Pancreas (tissue), 10 donors: ENCODE measurements at regions not wholly inside any gene's neighbourhood (a gene's known extent, or its start where the extent isn't known, plus 50 kb on each side); places are given as distances from the start of the nearest gene placed in this dataset.
"Not testable (repeated sequence)": the region's sequence is repeated elsewhere in the genome, so short reads cannot be mapped to it uniquely, and the experiment has no call there.

ENCODE experiments used
- ATAC-seq, 4 donors: fragments of 200-7000 bp; cut with Tn5 transposase; one replicate each; pipeline versions ENCODE4 v1.8.0 to v1.9.1; 2020; ENCODE audit warnings: mild to moderate bottlenecking in 4 of 4, moderate library complexity in 4 of 4
- DNase-seq, 6 donors: peaks; one replicate each; pipeline ENCODE4 v3.0.0-alpha.2; 2020
- FAIRE-seq: peaks from 2 replicates; lab custom pipeline; 2012; peaks lifted over from hg19 to GRCh38; lab: Jason Lieb, UNC
- H3K27ac ChIP-seq, 4 donors: fragments of 200-600 bp; sonication (generic); 1 replicate in 3 of 4; 2 replicates in 1 of 4; pipeline versions ENCODE4 v1.5.0 to v1.8.0; 2020
- H3K27me3 ChIP-seq, 4 donors: fragments of 200-600 bp; one replicate each; pipeline ENCODE4 v1.8.0; 2021
- H3K36me3 ChIP-seq, 3 donors: fragments of 200-600 bp; sonication (generic) in 1 of 3; one replicate each; pipeline versions ENCODE4 v1.5.0 to v1.8.0; 2020 to 2021
- H3K4me1 ChIP-seq, 3 donors: fragments of 200-600 bp; one replicate each; pipeline ENCODE4 v1.8.0; 2021
- H3K4me3 ChIP-seq, 4 donors: fragments of 200-600 bp; sonication (generic) in 2 of 4; one replicate each; pipeline versions ENCODE4 v1.5.0 to v1.8.0; 2020 to 2021
- H3K9me3 ChIP-seq, 4 donors: fragments of 200-600 bp; one replicate each; pipeline ENCODE4 v1.8.0; 2021
- CTCF ChIP-seq, 4 donors: fragments of 200-600 bp; sonication (generic) in 3 of 4; IDR thresholded peaks; one replicate each; pipeline versions ENCODE4 v1.5.0 to v1.8.0; 2021; ENCODE audit warnings: antibody characterized with exemption in 4 of 4
- WGBS, 2 donors: extraction: QIAGEN DNeasy Blood & Tissue Kit; methylation state at CpG; one replicate each; pipeline ENCODE4 v1.1.7; 2013; 5-methylcytosine and 5-hydroxymethylcytosine counted together
- intact Hi-C, 3 donors: fragments of 100-400 bp; cut with DNase I; formaldehyde crosslinking; loops; one replicate each; pipeline versions ENCODE4 v1.11.1 to v1.14.2; 2022
- donor health status: healthy with polysubstance abuse.
- donor health status: DM: no; HTN: no; CAD: no; lungs with moderate emphysema.
- donor health status: DM: no; HTN: no; CAD: no.
- donor health status: control.
- donor health status: control.
- donor health status: Bipolar disorder and iron deficiency.
- donor health status: DM: yes; HTN: yes; CAD: no.
- donor health status: DM: no; HTN: no; CAD: no.
- donor health status: DM: no; HTN: no; CAD: no.
- donor health status: DM: yes; HTN: yes; CAD: no.

- no peaks in the 10 kb centered on the region for H3K4me1 ChIP-seq
- no peaks in the 10 kb centered on the region for H3K27me3 ChIP-seq
- FAIRE-seq (no peak), DNase-seq (no peak), ATAC-seq (no peak)
- WGBS, 2 donors: 17 to 24% methylated on average over 3 of the region's 3 CpGs
- H3K27ac ChIP-seq: no peak overlapping the region
- intact Hi-C loops: no loop called here
- no peak for TF ChIP-seq CTCF (IDR thresholded peaks at IDR 0.05)
- no peaks in the 10 kb centered on the region for H3K9me3 ChIP-seq
- H3K36me3 ChIP-seq: no peaks in the 10 kb centered on the region
- H3K4me3 ChIP-seq: no peak overlapping the region
Observed at GRCh38 chr13:55160867-55161266, 1979.9 kb upstream of the PRR20A start.

DNA sequence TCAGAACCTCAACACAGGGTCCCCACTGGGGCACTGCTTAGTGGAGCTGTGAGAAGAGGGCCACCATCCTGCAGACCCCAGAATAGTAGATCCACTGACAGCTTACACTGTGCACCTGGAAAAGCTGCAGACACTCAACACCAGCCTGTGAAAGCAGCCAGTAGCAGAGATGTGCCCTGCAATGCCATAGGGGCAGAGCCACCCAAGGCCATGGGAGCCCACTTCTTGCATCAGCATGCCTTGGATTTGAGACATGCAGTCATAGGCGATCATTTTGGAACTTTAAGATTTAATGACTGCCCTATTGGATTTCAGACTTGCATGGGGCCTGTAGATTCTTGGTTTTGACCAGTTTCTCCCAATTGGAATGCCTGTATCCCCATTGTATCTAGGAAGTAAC lies 1962.1 kb upstream of the PRR20A start:
- H3K27me3 ChIP-seq, DNase-seq, H3K27ac ChIP-seq, ATAC-seq, intact Hi-C loops, H3K4me3 ChIP-seq, FAIRE-seq, H3K9me3 ChIP-seq, H3K36me3 ChIP-seq, H3K4me1 ChIP-seq: not testable (repeated sequence)
- 77 to 90% methylated on average over 1 of the region's 1 CpG for WGBS, 2 donors

GRCh38 chr13:55190996-55191395 lies 1949.7 kb upstream of the PRR20A start:
- no peak overlapping the region for H3K27ac ChIP-seq
- FAIRE-seq (no peak), DNase-seq (no peak), ATAC-seq (no peak)
- H3K4me3 ChIP-seq: no peak overlapping the region
- H3K9me3 ChIP-seq: no peaks in the 10 kb centered on the region
- no peaks in the 10 kb centered on the region for H3K4me1 ChIP-seq
- intact Hi-C loops: no loop called here
- TF ChIP-seq CTCF (IDR thresholded peaks at IDR 0.05): no peak
- no peaks in the 10 kb centered on the region for H3K27me3 ChIP-seq
- H3K36me3 ChIP-seq: no peaks in the 10 kb centered on the region
- 23 to 24% methylated on average over 2 of the region's 2 CpGs for WGBS, 2 donors

GRCh38 chr13:55199134-55199533 lies 1941.6 kb upstream of the PRR20A start:
- Histone ChIP-seq H3K4me1 (no peaks in the 10 kb centered on the region), H3K9me3 (no peaks in the 10 kb centered on the region), H3K27me3 (no peaks in the 10 kb centered on the region), H3K36me3 (no peaks in the 10 kb centered on the region), H3K4me3 (no peak overlapping the region), H3K27ac (no peak overlapping the region)
- DNase-seq: no peak
- FAIRE-seq: no peak
- ATAC-seq: no peak
- intact Hi-C loops: no loop called here
- no peak for TF ChIP-seq CTCF (IDR thresholded peaks at IDR 0.05)

GRCh38 chr13:55214841-55215345 lies 1925.8 kb upstream of the PRR20A start:
- no peaks in the 10 kb centered on the region for H3K36me3 ChIP-seq
- no peaks in the 10 kb centered on the region for H3K4me1 ChIP-seq
- ATAC-seq (no peak), DNase-seq (no peak), FAIRE-seq (no peak)
- no peak for TF ChIP-seq CTCF (IDR thresholded peaks at IDR 0.05)
- H3K27me3 ChIP-seq: peaks cover 0 to 5% (median 0%) of the 10 kb centered on the region in 4 donors
- no peaks in the 10 kb centered on the region for H3K9me3 ChIP-seq
- intact Hi-C loops: no loop called here
- no peak overlapping the region for H3K4me3 ChIP-seq
- H3K27ac ChIP-seq: no peak overlapping the region
